Prostate gland (tissue), 2 donors: ENCODE measurements at regions not wholly inside any gene's neighbourhood (a gene's known extent, or its start where the extent isn't known, plus 50 kb on each side); places are given as distances from the start of the nearest gene placed in this dataset.

Source experiments
- DNase-seq: peaks from one replicate; pipeline ENCODE4 v3.0.0-alpha.2; 2019; ENCODE audit warnings: low spot score
- H3K27ac ChIP-seq, 2 donors: fragments of 200-600 bp; sonication (generic); 2 replicates each; pipeline ENCODE4 v1.5.1; 2017 to 2019
- H3K27me3 ChIP-seq: fragments of 200-600 bp; sonication (generic); replicated peaks from 2 replicates; pipeline ENCODE4 v1.5.1; 2019; ENCODE audit not compliant: insufficient read depth
- H3K36me3 ChIP-seq, 2 donors: fragments of 200-600 bp; sonication (generic); 1 replicate in 1 of 2; 2 replicates in 1 of 2; pipeline versions ENCODE4 v1.5.1 to v1.8.1; 2017 to 2019
- H3K4me1 ChIP-seq: fragments of 200-600 bp; sonication (generic); replicated peaks from 2 replicates; pipeline ENCODE4 v1.5.1; 2019
- H3K4me3 ChIP-seq, 2 donors: fragments of 200-600 bp; sonication (generic); 2 replicates each; pipeline ENCODE4 v1.5.1; 2017 to 2019
- H3K9me3 ChIP-seq: fragments of 200-600 bp; sonication (generic); 2 replicates; pipeline ENCODE4 v1.5.1; 2017
- POLR2A ChIP-seq: fragments of 450-650 bp; IDR thresholded peaks from one replicate; pipeline ENCODE4 v1.6.1; 2016; ENCODE audit warnings: antibody characterized with exemption, mild to moderate bottlenecking
- POLR2AphosphoS5 ChIP-seq: sonication (generic); formaldehyde crosslinking; IDR thresholded peaks from one replicate; pipeline ENCODE4 v1.6.1; 2017; ENCODE audit warnings: antibody characterized with exemption
- WGBS: methylation state at CpG from one replicate; pipeline ENCODE4 v1.1.5; 2018; 5-methylcytosine and 5-hydroxymethylcytosine counted together
- intact Hi-C: fragments of 100-400 bp; cut with DNase I; formaldehyde crosslinking; loops from one replicate; pipeline ENCODE4 v1.14.2; 2022
- TF ChIP-seq, protein P1 (sequence below), 4 experiments: fragments of 200-600 bp in 2 of 4; fragments of 450-650 bp in 2 of 4; sonication (generic) in 2 of 4; IDR thresholded peaks; 1 replicate in 3 of 4; 2 replicates in 1 of 4; pipeline ENCODE4 v1.5.1; 2016 to 2019; ENCODE audit warnings: antibody characterized with exemption in 4 of 4, mild to moderate bottlenecking in 2 of 4, moderate library complexity in 2 of 4

DNA sequence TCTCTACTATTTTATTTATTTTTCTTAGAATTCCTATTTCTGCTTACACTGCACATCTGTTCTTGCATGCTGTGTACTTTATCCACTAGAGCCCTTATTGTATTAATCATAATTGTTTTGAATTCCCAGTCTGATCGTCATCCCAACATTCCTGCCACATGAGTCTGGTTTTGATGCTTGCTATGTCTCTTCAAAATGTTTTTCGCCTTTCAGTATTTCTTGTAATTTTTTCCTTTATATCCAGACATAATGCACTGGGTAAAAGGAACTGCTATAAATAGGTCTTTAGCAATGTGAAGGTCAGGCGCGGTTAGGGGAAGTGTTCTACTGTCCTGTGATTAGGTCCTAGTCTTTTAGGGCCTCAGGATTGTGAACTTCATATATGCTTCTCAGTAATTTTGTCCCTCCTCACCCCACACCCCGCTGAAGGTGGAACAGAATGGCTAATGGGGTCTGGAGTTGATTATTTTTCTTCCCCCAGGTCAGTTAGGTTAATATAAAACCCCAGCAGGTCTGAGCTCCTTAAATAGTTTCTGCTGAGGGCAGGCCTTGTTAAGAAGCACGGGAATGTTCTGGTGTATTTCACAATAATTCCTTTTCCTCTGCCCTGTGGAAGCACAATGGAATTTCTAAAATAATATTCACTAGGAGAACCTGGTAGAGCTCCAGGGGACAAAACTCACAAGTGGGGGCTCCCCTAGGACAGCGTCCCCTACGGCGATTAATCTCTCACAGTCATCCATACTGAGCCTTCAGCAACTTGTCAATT, 146.6 kb upstream of the TUT7 start:
- Histone ChIP-seq H3K36me3 (no peaks in the 10 kb centered on the region), H3K27ac (no peak overlapping the region), H3K4me1 (peaks cover 3% of the 10 kb centered on the region), H3K27me3 (no peaks in the 10 kb centered on the region), H3K9me3 (no peaks in the 10 kb centered on the region), H3K4me3 (no peak overlapping the region)
- DNase-seq: no peak
- 82% methylated on average over 9 of the region's 9 CpGs for WGBS
- intact Hi-C loops: no loop called here
- TF ChIP-seq, protein P1, sequence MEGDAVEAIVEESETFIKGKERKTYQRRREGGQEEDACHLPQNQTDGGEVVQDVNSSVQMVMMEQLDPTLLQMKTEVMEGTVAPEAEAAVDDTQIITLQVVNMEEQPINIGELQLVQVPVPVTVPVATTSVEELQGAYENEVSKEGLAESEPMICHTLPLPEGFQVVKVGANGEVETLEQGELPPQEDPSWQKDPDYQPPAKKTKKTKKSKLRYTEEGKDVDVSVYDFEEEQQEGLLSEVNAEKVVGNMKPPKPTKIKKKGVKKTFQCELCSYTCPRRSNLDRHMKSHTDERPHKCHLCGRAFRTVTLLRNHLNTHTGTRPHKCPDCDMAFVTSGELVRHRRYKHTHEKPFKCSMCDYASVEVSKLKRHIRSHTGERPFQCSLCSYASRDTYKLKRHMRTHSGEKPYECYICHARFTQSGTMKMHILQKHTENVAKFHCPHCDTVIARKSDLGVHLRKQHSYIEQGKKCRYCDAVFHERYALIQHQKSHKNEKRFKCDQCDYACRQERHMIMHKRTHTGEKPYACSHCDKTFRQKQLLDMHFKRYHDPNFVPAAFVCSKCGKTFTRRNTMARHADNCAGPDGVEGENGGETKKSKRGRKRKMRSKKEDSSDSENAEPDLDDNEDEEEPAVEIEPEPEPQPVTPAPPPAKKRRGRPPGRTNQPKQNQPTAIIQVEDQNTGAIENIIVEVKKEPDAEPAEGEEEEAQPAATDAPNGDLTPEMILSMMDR (IDR thresholded peaks at IDR 0.05): no peak
- no peak for TF ChIP-seq POLR2A

DNA sequence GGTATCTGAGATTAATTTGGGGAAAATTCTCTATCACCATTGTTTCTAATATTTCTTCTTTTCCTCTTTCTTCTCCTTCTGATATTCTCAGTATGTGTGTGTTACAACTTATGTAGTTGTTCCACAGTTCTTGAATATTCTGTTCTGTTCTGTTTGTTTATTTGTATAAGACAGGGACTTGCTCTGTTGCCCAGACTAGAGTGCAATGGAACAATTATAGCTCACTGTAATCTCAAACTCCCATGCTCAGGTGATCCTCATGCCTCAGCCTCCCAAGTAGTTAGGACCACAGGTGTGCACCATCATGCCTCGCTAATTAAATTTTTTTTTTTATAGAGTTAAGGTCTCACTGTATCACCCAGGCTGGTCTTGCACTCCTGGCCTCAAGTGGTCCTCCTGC, 145.8 kb upstream of the TUT7 start:
- WGBS: 96% methylated on average over 1 of the region's 1 CpG
- H3K4me1 ChIP-seq: peaks cover 3% of the 10 kb centered on the region
- H3K36me3 ChIP-seq: no peaks in the 10 kb centered on the region
- DNase-seq: no peak
- H3K9me3 ChIP-seq: no peaks in the 10 kb centered on the region
- TF ChIP-seq POLR2AphosphoS5 (peak; percentile 69), POLR2A (no peak)
- intact Hi-C loops: no loop called here
- H3K27me3 ChIP-seq: no peaks in the 10 kb centered on the region
- no peak overlapping the region for H3K27ac ChIP-seq
- no peak overlapping the region for H3K4me3 ChIP-seq

DNA sequence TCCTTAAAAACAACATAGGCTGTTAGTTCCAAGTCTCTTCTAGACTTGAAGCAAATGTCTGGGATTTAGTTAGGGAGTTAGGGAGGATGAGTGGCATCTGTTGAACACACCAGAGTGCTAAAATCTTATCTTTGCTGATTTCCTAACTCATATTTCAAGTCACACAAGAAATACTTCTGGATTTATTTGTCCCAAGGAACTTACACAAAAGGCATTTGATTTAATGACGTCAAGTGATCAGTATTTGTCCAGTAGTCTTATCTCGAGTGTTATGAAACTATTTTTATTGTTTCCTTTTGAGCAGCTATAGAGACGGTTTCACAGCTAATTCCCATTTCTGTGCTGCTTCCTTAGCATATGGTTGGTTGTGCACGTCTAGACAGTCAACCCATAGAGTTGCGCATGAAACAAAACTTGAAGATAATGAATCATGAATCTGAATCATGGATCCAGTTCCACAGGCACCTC, 140.5 kb upstream of the TUT7 start:
- H3K9me3 ChIP-seq: no peaks in the 10 kb centered on the region
- no peaks in the 10 kb centered on the region for H3K36me3 ChIP-seq
- TF ChIP-seq POLR2AphosphoS5 (peak; percentile 60), POLR2A (no peak)
- TF ChIP-seq, protein P1 (IDR thresholded peaks at IDR 0.05): no peak
- peaks cover under 1% of the 10 kb centered on the region for H3K4me1 ChIP-seq
- H3K27ac ChIP-seq: peak overlapping the region in 1 of 2 donors; percentile 39
- intact Hi-C loops: no loop called here
- DNase-seq: no peak
- 45% methylated on average over 5 of the region's 5 CpGs for WGBS
- H3K4me3 ChIP-seq: no peak overlapping the region
- no peaks in the 10 kb centered on the region for H3K27me3 ChIP-seq

DNA sequence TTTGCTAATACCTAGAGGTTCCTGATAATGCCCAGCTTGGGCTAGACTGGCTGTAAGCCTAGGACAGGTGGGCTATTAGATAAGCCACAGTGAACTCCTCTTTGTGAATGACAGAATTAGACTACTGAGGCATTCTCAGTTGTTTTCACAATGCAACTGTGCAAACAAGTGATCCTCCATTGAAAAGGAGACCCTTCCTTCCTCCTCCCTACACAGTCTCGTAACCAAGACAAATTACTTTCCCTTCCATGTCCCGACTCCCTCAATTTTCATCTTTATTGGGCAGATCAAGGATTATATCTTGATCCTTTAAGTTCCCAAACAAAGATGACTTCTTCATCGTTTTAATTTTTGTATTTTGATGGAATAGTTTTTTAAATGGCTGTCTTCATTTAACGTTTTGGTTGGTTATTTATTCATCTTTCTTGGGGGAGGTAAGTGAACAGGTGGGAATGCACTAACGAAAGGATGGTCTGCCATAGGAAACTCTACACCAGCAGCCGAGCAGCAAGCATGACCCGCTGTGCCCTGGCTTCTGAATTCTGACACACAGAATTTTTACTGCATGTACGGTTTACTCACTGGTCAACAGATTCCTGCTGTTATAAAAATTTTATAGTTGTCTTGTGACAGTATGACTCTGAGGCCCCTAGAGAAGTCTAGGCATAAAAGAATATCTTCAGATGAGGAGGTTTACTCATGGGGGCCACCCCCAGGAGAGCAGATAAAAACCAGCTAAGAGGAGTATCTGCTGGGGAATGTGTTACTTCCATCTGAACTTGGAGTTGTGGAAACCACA, 137.5 kb upstream of the TUT7 start:
- no peaks in the 10 kb centered on the region for H3K36me3 ChIP-seq
- TF ChIP-seq POLR2AphosphoS5 (peak; percentile 46), POLR2A (no peak)
- peak overlapping the region in 1 of 2 donors; percentile 1 for H3K27ac ChIP-seq
- no peak for DNase-seq
- no peaks in the 10 kb centered on the region for H3K27me3 ChIP-seq
- intact Hi-C loops: no loop called here
- 35% methylated on average over 8 of the region's 8 CpGs for WGBS
- no peaks in the 10 kb centered on the region for H3K9me3 ChIP-seq
- H3K4me3 ChIP-seq: no peak overlapping the region
- no peaks in the 10 kb centered on the region for H3K4me1 ChIP-seq

DNA sequence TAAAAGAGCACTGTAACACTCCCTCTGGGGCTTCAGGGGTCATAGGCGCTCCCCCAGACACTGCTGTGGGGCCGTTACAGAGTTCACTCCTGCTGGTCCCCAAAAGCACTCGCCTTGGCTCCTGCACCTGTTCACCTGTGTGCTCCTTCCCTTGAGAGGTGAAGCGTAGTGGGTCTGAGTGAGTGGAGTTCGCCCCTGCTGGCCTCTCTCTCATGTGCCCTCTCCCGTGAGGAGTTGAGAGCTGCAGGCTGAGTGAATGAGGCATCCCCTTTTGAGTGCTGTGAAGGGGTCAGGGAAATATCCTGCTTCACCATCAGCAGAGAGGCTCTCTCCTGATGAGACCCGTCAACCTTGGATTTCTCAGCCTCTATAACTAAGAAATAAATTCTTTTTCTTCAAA, 134.6 kb upstream of the TUT7 start:
- DNase-seq: no peak
- H3K27me3 ChIP-seq: no peaks in the 10 kb centered on the region
- no peaks in the 10 kb centered on the region for H3K9me3 ChIP-seq
- no peak overlapping the region for H3K27ac ChIP-seq
- no peak overlapping the region for H3K4me3 ChIP-seq
- no peaks in the 10 kb centered on the region for H3K36me3 ChIP-seq
- TF ChIP-seq POLR2A (no peak), POLR2AphosphoS5 (no peak)
- TF ChIP-seq, protein P1 (IDR thresholded peaks at IDR 0.05): no peak
- H3K4me1 ChIP-seq: no peaks in the 10 kb centered on the region
- WGBS: 96% methylated on average over 7 of the region's 7 CpGs
- intact Hi-C loops: loop anchor here (5.0 kb wide), 1 partner anchor 51 kb away; no protein-coding TSS in a partner anchor
